Cardiac muscle cell (in vitro differentiated cells and primary cell): ENCODE measurements at regions not wholly inside any gene's neighbourhood (a gene's known extent, or its start where the extent isn't known, plus 50 kb on each side); places are given as distances from the start of the nearest gene placed in this dataset.

Source experiments
- DNase-seq, 2 donors: peaks; one replicate each; pipeline versions ENCODE4 v3.0.0 to v3.0.0-alpha.2; 2010 to 2017; ENCODE audit warnings: low read depth in 1 of 2, low spot score in 1 of 2
- H3K27ac ChIP-seq: fragments of 200-600 bp; sonication (generic); 2 replicates; pipeline ENCODE4 v1.5.1; 2016
- H3K27me3 ChIP-seq: fragments of 200-600 bp; sonication (generic); 2 replicates; pipeline ENCODE4 v1.6.0; 2016; ENCODE audit warnings: control low read depth
- H3K36me3 ChIP-seq: fragments of 200-600 bp; sonication (generic); 2 replicates; pipeline ENCODE4 v1.5.1; 2016; ENCODE audit warnings: control low read depth
- H3K4me1 ChIP-seq: fragments of 200-600 bp; sonication (generic); 2 replicates; pipeline ENCODE4 v1.8.1; 2017; ENCODE audit warnings: low read depth, mild to moderate bottlenecking, mixed run types
- H3K4me3 ChIP-seq: fragments of 200-600 bp; sonication (generic); 2 replicates; pipeline ENCODE4 v1.5.1; 2016; ENCODE audit warnings: mild to moderate bottlenecking
- H3K9me3 ChIP-seq: fragments of 200-600 bp; sonication (generic); 2 replicates; pipeline ENCODE4 v1.5.1; 2017; ENCODE audit warnings: low read depth, mild to moderate bottlenecking, control low read depth
- TF ChIP-seq, protein P1 (sequence below): IDR thresholded peaks from 2 replicates; pipeline ENCODE4 v1.5.1; 2012; ENCODE audit warnings: low read depth, mild to moderate bottlenecking, low read length

GRCh38 chr3:151560738-151561137 lies 99.9 kb upstream of the IGSF10 start:
- no peaks in the 10 kb centered on the region for H3K36me3 ChIP-seq

GRCh38 chr3:151559736-151560135 lies 98.9 kb upstream of the IGSF10 start:
- peaks cover 7% of the 10 kb centered on the region for H3K4me1 ChIP-seq
- TF ChIP-seq, protein P1, sequence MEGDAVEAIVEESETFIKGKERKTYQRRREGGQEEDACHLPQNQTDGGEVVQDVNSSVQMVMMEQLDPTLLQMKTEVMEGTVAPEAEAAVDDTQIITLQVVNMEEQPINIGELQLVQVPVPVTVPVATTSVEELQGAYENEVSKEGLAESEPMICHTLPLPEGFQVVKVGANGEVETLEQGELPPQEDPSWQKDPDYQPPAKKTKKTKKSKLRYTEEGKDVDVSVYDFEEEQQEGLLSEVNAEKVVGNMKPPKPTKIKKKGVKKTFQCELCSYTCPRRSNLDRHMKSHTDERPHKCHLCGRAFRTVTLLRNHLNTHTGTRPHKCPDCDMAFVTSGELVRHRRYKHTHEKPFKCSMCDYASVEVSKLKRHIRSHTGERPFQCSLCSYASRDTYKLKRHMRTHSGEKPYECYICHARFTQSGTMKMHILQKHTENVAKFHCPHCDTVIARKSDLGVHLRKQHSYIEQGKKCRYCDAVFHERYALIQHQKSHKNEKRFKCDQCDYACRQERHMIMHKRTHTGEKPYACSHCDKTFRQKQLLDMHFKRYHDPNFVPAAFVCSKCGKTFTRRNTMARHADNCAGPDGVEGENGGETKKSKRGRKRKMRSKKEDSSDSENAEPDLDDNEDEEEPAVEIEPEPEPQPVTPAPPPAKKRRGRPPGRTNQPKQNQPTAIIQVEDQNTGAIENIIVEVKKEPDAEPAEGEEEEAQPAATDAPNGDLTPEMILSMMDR = no peak
- H3K36me3 ChIP-seq = no peaks in the 10 kb centered on the region

More at GRCh38 chr3:151560738-151561137, 99.9 kb upstream of the IGSF10 start:
- Histone ChIP-seq H3K9me3 (no peaks in the 10 kb centered on the region), H3K27ac (no peak overlapping the region), H3K27me3 (no peaks in the 10 kb centered on the region), H3K4me3 (no peak overlapping the region), H3K4me1 (peaks cover 1% of the 10 kb centered on the region)
- peak in 1 of 2 donors; percentile 47 for DNase-seq
- TF ChIP-seq, protein P1 = no peak

DNA sequence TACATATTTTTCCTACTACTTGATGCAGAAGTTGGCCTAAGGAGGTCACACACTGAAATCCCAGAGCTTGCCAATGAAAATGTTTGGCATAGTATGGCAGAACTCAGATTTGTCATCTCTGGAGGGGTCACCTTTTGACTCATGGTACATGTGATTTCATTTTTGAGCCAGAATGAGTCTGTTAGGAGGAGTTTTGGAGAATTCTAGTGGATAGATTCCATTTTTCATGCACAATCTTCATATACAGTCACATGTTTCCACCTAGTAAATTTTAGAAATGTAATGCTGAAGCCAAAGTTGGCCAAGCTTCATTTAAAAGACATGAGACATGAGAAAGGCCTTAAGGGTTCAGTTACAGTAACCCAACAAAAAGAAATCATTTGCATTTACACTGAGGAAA lies 97.8 kb upstream of the IGSF10 start:
- Histone ChIP-seq H3K27ac (no peak overlapping the region), H3K9me3 (no peaks in the 10 kb centered on the region), H3K4me3 (no peak overlapping the region), H3K27me3 (no peaks in the 10 kb centered on the region), H3K4me1 (peaks cover 7% of the 10 kb centered on the region), H3K36me3 (no peaks in the 10 kb centered on the region)
- TF ChIP-seq, protein P1 = no peak
- DNase-seq = no peak

More at GRCh38 chr3:151559736-151560135, 98.9 kb upstream of the IGSF10 start:
- H3K27me3 ChIP-seq = no peaks in the 10 kb centered on the region
- H3K9me3 ChIP-seq = no peaks in the 10 kb centered on the region
- no peak overlapping the region for H3K27ac ChIP-seq
- no peak for DNase-seq
- no peak overlapping the region for H3K4me3 ChIP-seq

DNA sequence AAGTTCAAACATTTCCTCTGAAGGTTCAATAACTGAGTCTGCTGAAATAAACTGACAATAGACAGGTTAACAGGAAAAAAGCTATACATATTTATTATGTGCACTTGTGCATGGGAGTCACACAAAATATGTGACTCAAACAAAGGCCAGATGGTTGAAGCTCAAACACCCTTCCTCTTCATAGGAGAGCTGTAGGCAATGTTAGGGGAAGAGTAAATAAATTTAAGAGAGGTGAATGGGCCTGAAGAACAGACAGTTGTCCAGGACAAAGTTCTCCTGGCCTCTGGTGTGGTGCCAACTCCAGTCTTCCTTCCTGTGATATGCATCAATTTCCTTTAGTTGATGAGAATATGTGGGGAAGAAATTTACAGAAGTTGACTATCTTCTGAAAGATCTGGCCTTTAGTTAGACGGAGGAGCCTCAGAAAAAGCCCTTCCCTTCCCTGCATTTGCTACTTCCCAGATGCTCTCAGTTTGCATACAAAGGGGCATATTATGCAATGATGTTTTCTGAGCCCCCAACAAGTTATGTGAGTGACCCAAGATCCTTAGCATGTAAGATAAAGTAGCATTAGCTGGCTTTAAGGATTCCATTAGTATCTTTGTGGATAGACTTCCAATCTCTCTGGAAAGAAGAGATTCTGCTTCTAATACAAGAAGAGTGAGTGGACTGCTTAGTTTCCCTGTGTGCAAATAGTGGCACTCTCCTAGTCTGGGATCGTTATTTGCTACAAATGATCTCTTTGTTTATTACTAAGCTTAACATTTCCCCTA lies 96.4 kb upstream of the IGSF10 start:
- Histone ChIP-seq H3K4me1 (peaks cover 7% of the 10 kb centered on the region), H3K4me3 (no peak overlapping the region), H3K36me3 (no peaks in the 10 kb centered on the region), H3K27ac (no peak overlapping the region), H3K9me3 (no peaks in the 10 kb centered on the region), H3K27me3 (no peaks in the 10 kb centered on the region)
- TF ChIP-seq, protein P1 = no peak
- DNase-seq = no peak

DNA sequence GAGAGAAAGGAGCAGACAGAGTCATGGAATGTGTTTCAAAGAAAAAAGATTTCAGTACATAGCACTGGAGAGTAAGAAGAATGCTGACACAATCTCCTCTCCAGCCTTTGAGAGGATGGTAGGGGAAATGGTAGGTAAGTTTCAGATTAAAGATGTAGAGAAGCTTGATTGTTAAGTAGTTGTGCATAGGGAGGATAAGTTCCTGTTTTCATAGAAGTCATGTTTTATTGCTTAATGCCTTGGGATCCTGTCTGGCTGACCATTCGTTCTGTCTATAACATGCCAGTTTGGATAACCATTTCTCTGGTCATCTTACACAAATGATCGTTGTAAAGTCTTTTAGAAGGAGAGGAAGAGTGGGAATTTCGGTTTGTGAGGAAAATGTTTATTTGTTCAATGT lies 95.7 kb upstream of the IGSF10 start:
- H3K27ac ChIP-seq = no peak overlapping the region
- no peaks in the 10 kb centered on the region for H3K27me3 ChIP-seq
- no peak overlapping the region for H3K4me3 ChIP-seq
- no peaks in the 10 kb centered on the region for H3K36me3 ChIP-seq
- DNase-seq = no peak
- H3K9me3 ChIP-seq = no peaks in the 10 kb centered on the region
- H3K4me1 ChIP-seq = peaks cover 7% of the 10 kb centered on the region
- TF ChIP-seq, protein P1 = no peak
